Calu3 (cell line): ENCODE measurements at regions not wholly inside any gene's neighbourhood (a gene's known extent, or its start where the extent isn't known, plus 50 kb on each side); places are given as distances from the start of the nearest gene placed in this dataset.

ENCODE experiments used
- BruUV-seq: library from RNA; stranded (reverse); fragments of 400-500 nt; replicated peaks from 2 replicates; lab custom pipeline; 2021; lab: Mats Ljungman, UMichigan
- CTCF ChIA-PET: fragments of 300-600 bp; sonication (Branson Sonifier 250); formaldehyde crosslinking; loops from one replicate; lab custom pipeline; 2022; ENCODE audit warnings: antibody characterized with exemption; lab: Charles Lee
- DNase-seq: peaks from one replicate; pipeline ENCODE4 v3.0.0; 2022
- H3K27ac Mint-ChIP-seq: one replicate; pipeline ENCODE4 v1.8.0; 2022; ENCODE audit warnings: mixed read lengths; ENCODE audit not compliant: unreplicated experiment
- H3K27me3 Mint-ChIP-seq: one replicate; pipeline ENCODE4 v1.8.0; 2022; ENCODE audit warnings: mixed read lengths; ENCODE audit not compliant: unreplicated experiment
- H3K36me3 Mint-ChIP-seq: one replicate; pipeline ENCODE4 v1.8.0; 2022; ENCODE audit warnings: mild to moderate bottlenecking, moderate library complexity, mixed read lengths; ENCODE audit not compliant: insufficient read depth, unreplicated experiment
- H3K4me1 Mint-ChIP-seq: one replicate; pipeline ENCODE4 v1.8.0; 2022; ENCODE audit warnings: mild to moderate bottlenecking, low read depth, mixed read lengths; ENCODE audit not compliant: unreplicated experiment
- H3K4me3 Mint-ChIP-seq: one replicate; pipeline ENCODE4 v1.8.0; 2022; ENCODE audit warnings: mild to moderate bottlenecking, low read depth, moderate library complexity, mixed read lengths; ENCODE audit not compliant: unreplicated experiment
- H3K9me3 Mint-ChIP-seq: one replicate; pipeline ENCODE4 v1.8.0; 2022; ENCODE audit warnings: low read depth, mixed read lengths; ENCODE audit not compliant: unreplicated experiment
- intact Hi-C: fragments of 100-400 bp; cut with micrococcal nuclease; formaldehyde crosslinking; loops from one replicate; pipeline ENCODE4 v1.10.0; 2022; ENCODE audit not compliant: unreplicated experiment
- TF ChIP-seq, protein P1 (sequence below): fragments of 200-600 bp; IDR thresholded peaks from one replicate; pipeline ENCODE4 v1.8.0; 2022; ENCODE audit warnings: antibody characterized with exemption; ENCODE audit not compliant: unreplicated experiment

DNA sequence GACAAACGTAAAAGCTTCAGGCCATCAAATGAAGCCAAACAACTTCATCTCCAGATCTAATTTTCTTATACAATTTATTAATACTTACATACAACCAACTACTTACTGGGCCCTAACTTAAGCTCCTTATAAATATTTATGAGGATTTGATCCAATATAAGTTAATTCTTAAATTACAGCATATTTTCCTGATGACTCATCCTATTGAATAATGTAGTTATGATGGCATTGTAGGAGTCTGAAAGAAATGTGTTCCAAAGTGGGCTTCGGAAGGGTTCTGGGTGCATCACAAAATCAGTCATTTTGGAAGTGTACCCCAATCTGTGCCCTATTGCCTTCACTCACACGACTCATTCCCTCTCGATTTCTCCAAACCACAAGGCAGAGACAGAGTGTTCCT is 455.1 kb upstream of the CTSO start:
- peaks cover 2% of the 10 kb centered on the region for H3K9me3 Mint-ChIP-seq
- no peak overlapping the region for H3K4me3 Mint-ChIP-seq
- no peak overlapping the region for H3K27ac Mint-ChIP-seq
- intact Hi-C loops = no loop called here
- no peaks in the 10 kb centered on the region for H3K4me1 Mint-ChIP-seq
- no peaks in the 10 kb centered on the region for H3K36me3 Mint-ChIP-seq
- BruUV-seq = no TSS peak
- CTCF ChIA-PET = no interaction called here
- H3K27me3 Mint-ChIP-seq = no peaks in the 10 kb centered on the region
- TF ChIP-seq, protein P1, sequence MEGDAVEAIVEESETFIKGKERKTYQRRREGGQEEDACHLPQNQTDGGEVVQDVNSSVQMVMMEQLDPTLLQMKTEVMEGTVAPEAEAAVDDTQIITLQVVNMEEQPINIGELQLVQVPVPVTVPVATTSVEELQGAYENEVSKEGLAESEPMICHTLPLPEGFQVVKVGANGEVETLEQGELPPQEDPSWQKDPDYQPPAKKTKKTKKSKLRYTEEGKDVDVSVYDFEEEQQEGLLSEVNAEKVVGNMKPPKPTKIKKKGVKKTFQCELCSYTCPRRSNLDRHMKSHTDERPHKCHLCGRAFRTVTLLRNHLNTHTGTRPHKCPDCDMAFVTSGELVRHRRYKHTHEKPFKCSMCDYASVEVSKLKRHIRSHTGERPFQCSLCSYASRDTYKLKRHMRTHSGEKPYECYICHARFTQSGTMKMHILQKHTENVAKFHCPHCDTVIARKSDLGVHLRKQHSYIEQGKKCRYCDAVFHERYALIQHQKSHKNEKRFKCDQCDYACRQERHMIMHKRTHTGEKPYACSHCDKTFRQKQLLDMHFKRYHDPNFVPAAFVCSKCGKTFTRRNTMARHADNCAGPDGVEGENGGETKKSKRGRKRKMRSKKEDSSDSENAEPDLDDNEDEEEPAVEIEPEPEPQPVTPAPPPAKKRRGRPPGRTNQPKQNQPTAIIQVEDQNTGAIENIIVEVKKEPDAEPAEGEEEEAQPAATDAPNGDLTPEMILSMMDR = no peak
- DNase-seq = no peak

DNA sequence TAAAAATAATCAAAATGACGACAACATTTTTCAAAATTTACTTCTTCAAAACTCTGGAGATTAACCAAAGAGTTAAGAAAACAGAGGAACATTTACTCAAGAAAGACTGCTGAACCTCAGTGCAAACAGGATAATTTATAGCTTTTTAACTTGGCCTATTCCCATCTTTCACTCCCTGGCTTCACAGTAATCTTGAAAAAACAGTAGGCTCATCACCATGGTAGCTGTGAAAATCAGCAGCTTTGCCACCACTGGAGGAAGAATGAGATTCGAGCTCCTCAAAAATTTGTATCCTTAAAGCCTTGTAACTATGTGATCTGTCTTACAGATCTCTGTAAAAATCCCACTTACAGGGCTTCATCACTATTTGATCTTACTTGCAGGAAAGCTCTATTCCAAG is 447.7 kb upstream of the CTSO start:
- TF ChIP-seq, protein P1 = no peak
- H3K27me3 Mint-ChIP-seq = no peaks in the 10 kb centered on the region
- no TSS peak for BruUV-seq
- H3K36me3 Mint-ChIP-seq = no peaks in the 10 kb centered on the region
- no peak for DNase-seq
- CTCF ChIA-PET = no interaction called here
- intact Hi-C loops = no loop called here
- H3K27ac Mint-ChIP-seq = no peak overlapping the region
- peaks cover 2% of the 10 kb centered on the region for H3K9me3 Mint-ChIP-seq
- no peaks in the 10 kb centered on the region for H3K4me1 Mint-ChIP-seq
- H3K4me3 Mint-ChIP-seq = no peak overlapping the region

- intact Hi-C loops = no loop called here
- DNase-seq = no peak
- no peak overlapping the region for H3K27ac Mint-ChIP-seq
- no TSS peak for BruUV-seq
- H3K36me3 Mint-ChIP-seq = no peaks in the 10 kb centered on the region
- no peaks in the 10 kb centered on the region for H3K9me3 Mint-ChIP-seq
- H3K4me1 Mint-ChIP-seq = no peaks in the 10 kb centered on the region
- H3K4me3 Mint-ChIP-seq = no peak overlapping the region
- TF ChIP-seq, protein P1 = no peak
- H3K27me3 Mint-ChIP-seq = no peaks in the 10 kb centered on the region
- CTCF ChIA-PET = no interaction called here
Observed at GRCh38 chr4:156396534-156396933, 442.9 kb upstream of the CTSO start.

DNA sequence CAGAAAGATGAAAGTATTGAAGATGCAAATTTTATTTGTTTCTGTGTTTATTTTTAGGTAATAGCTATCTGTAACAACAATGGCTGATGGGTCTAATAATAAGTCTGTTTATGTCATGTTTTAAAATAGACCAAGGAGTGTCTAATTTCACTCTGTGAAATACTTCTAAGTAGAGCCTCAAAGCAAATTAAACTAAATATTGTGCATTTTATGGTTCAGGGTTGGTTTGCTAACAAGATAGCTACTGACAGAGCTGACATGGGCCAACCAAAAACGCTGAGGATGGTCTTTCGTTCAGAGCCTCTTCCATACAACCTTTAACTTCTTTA is 437.6 kb upstream of the CTSO start:
- no peak for DNase-seq
- Mint-ChIP-seq H3K27ac (no peak overlapping the region), H3K4me3 (no peak overlapping the region), H3K4me1 (no peaks in the 10 kb centered on the region), H3K36me3 (no peaks in the 10 kb centered on the region), H3K27me3 (no peaks in the 10 kb centered on the region), H3K9me3 (no peaks in the 10 kb centered on the region)
- CTCF ChIA-PET = no interaction called here
- BruUV-seq = no TSS peak
- TF ChIP-seq, protein P1 = no peak
- intact Hi-C loops = no loop called here
